NCI-H2107 (cell line): ENCODE measurements at regions not wholly inside any gene's neighbourhood (a gene's known extent, or its start where the extent isn't known, plus 50 kb on each side); places are given as distances from the start of the nearest gene placed in this dataset.
A peak's percentile ranks its signal among the peaks of the same experiment; 100 is the strongest.

Experiments
- DNase-seq: peaks from one replicate; lab custom pipeline; 2025; lab: John Stamatoyannopoulos, UW

DNA sequence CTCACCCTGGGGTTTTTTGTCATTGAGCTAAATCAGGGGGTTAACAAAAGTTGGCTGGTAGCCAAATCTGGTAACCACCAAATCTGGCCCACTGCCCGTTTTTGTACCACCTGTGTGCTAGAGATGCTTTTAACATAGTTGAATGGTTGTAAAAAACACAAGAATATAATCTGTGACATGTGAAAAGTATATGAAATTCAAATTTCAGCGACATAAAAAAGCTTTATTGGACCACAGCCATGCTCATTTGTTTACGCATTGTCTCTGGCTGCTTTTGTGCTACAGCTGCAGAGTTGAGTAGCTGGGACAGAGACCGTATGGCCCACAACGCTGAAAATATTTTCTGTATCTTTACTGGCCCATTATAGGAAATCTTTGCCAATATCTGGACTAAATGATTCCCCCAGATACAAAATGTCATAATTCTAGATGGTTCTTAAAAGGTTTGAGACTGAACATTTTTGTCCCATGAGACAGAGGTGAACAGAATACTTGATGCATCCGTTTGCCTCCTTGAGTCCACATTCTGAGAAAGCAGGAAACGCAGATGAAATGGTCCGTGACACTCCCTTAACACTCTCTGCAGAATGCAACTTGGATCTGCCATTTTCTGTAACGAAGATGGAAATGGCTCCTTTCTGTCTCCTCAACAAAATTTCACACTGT, 120.9 kb upstream of the PDZRN3 start:
- DNase-seq, result peak; percentile 57

DNA sequence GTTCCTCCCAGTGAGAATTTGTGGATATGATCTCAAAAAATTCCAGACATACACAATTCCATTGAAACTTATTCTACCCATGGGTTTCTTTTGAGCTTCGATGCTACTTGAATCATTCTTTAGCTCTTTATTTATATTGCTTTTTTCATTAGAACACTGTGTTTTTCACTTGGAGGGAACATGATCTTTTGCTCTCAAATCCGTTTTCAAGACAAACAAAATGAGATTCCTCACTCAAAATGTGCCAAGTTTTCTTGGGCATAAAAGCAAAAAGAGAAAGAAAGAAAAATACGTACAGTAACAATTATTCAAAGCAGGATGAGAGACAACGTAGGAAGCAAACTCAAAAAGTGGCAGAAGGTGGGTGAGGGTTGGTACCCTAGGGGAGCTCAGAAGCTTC, 118.8 kb upstream of the PDZRN3 start:
- DNase-seq, result no peak

DNA sequence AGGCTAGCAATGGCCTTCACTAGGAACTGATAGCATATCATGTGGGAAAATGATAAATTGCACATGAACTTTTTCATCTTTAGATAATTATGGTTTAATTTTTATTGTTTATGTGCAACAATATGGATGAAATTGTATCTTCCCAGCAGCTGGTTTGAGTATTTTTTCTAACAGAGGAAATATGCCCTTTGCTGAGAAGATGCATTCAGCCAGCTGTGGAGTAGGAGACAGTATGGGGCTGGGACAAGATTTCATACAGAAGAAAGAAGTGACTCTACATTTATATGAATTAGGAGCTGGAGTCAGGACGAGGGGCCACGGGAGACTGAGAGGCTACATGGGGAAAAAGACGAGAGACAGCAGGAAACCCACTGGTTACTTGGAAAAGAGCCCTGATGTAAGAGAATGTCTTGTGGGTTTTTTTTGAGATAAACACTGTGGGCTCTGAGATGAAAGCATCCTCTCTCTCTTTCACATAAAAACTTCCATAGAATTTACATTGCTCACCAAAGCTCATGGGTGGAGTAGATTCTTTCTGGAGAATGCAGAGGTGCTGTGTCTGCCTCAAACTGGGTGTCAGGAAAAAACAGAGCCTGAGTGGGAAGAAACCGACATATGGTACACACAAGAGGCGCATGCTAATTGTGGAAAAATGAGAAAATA, 115.2 kb upstream of the PDZRN3 start:
- no peak for DNase-seq

DNA sequence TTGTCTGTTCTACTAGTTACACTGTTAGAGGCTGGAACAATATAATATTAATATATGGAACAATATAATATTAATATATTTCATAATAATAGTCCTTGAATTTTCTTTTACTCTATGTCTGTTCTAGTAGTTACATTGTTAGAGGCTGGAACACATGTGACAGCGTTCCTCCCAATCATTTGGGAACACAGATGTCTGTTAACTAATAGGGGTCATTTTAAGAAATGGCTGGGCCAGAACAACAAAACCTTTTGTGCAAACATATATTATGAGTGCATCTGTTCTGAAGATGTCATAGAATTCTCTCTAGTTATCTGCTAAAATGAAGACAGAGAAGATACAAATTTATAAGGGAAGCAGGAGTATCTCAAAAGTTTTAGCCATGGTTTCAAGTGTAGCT, 114.0 kb upstream of the PDZRN3 start:
- no peak for DNase-seq

DNA sequence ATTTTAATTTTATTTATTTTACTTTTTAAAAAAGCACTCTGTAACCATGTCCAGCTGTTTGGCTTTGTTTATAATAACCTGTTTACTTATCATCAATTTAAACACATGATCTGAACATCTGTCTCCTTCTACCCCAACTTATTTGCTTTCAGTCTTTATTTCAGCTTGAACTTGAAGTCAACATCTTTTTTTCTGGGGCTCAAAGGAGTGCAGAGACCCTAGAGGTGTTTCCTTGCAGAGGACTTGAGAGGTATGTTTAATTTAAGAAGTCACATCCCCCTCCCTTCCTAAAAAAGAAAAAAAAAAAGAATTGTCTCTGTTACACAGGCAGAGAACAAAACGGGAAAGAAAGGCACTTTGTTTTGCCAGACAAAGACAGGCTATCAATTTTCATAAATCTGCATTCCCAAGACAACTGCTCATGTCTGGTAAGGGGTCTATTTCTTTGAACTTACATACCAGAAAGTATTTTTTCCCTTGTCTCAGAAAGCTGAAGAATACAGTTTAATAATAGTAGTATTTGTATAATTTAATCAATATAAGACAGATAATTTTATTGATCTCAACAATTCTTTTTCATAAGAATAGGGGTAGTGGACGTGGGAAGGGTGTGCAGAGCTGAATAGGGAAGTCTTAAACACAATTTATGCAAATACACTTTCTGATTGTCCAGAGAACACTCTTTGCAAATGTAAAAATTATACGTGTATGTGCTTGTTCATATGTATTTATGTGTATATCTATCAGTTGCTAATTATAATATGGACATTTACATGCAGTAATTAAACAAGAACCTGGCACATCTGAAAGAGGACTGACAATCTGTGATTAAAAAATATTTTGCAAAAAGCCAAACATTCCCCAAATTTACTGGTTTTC, 109.7 kb upstream of the PDZRN3 start:
- DNase-seq, result no peak

DNA sequence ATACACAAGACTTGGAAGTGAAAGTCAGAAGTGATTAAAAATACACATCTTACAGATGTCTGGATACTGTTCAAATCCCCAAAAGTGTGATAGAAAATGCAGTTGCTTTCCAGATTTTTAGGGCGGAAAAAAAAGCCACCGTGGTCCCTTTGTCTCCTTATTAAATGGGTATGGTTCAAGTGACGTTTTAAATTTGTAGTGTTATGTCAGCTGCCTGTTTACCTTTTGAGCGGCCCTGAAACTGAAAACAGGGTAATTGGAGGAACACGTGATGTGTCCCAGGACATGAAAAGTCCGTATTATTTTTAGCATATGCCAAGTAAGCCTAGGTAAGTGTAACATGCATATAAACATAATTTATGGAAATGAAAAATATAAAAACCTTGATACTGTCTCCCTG, 109.0 kb upstream of the PDZRN3 start:
- DNase-seq, result no peak

DNA sequence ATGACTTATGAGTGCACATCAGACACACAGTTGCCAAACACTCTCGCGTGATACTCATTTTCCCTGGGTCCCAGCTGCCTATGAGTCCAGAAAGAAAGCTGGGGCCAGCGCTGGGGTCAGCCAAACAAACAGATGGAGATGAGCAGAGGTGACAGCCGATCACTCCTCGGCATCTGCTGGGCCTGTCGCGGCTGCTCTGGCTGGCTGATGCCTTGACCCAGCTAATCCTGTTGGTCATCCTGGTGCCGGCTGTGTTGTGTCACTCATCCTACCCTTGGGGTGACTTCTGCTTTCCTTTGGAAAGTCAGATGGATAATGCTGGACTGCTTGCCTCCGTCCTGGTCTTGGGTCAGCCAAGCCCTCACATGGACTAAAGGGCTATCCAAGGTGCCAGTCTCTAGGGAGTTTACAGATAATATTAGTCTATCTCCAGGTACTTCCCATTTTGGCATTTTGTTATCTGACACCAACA, 105.3 kb upstream of the PDZRN3 start:
- no peak for DNase-seq

DNA sequence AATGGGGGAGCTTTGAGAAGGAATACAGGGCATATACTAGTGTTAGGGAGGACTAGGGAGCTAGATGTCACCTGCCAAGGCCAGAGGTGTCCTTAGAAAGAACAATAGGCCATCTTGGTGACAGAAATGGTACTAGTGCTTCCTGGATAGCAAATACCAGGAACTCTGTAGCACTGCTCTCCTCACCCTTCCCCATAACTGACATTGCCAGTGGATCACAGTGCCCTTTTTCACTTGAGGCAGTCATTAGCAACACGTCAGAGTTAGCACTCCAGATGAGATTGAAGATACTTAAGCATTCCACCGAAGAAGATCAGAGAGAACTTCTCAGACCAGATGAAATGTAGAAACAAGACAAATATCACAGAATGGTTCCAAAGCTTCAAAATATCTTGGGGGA, 103.1 kb upstream of the PDZRN3 start:
- DNase-seq, result no peak

DNA sequence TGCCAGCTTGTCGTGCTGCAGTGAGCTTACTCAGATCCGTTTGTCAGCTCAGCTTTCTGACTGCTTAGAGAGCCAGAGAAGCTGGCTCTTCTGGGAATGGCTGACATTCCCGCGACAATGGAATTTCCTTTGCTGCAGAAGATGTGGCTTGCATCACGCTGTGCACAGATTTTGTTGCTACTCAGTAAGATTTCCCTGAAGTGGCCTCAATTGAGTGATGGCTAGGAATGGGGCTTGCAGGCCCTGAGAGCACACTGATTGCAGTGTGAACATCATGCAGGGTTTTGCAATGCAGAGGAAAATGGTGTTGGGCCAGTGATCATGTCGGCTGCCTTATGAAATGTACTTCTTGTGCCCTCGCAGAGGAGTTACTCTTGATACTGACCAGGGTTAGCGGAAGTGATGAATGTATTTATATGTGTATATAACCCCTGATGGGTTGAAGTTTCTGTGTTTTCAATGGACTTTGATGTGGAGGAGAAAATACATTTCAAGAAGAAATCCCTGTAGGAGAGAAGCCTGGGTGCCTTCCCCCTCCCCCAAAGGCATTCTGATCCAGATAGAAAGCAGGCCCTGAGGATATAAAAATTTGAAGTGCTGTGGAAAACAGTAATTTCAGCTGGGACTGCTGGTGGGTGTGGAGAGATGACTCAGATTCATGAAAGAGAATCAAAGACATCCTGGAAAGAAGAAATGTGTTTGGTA, 102.5 kb upstream of the PDZRN3 start:
- no peak for DNase-seq

DNA sequence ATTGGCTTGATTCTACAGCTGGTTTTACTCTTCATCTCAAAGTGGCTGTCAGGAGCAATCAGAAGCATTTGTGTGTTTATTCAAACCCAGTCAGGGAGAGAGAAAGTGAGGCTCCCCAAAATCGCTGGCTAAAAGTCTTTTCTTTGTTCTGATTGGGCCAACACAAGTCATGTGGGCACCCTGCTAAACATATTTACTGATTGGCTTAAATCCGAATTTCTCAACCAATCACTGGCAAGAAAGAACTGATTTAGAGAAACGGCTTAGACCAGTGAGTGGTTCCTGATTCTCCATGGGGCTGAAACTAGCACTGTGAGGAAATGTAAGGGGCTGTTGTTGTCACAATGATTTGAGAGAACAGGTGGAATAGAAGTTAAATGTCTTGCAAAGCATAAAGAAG, 98.9 kb upstream of the PDZRN3 start:
- DNase-seq, result no peak

DNA sequence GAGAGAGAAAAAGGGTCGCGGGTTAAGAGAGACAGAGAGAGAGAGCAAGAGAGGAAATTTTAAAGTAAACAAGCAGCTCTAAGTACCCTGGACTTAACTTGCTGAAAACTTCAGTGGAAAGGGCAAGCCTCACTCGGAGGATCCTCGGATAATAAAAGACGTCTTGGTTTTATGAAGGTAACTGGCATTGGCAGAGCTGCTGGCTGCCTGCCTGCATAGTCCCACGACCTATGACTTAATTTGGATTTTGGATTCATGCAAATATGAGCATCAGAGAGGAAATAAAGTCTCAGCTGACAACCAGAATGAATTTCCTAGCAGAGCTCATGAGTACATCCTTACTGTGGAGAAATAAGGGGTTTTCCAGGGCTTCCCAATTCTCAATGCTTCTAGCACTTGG, 95.1 kb upstream of the PDZRN3 start:
- DNase-seq, result no peak

DNA sequence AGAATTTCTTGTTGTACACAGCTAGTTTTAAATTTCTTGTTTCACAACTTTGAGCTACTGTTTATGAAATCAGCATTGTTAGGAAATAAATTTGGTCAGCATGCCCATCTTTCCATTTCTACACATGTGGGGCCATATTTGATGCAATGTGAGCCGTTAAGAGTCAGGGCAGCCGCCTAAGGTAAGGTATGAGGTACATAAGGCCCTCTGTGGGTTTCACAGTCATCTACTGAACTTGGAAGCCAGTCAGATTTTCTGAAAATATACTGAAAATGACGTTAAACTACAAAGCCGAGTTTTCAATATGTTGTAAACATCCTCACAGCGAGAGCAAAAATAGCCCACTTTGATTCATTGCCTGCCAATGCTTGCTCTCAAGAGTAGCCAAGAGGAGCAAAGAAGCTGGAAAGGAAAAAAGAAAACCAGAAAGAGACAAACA, 94.7 kb upstream of the PDZRN3 start:
- DNase-seq, result no peak

DNA sequence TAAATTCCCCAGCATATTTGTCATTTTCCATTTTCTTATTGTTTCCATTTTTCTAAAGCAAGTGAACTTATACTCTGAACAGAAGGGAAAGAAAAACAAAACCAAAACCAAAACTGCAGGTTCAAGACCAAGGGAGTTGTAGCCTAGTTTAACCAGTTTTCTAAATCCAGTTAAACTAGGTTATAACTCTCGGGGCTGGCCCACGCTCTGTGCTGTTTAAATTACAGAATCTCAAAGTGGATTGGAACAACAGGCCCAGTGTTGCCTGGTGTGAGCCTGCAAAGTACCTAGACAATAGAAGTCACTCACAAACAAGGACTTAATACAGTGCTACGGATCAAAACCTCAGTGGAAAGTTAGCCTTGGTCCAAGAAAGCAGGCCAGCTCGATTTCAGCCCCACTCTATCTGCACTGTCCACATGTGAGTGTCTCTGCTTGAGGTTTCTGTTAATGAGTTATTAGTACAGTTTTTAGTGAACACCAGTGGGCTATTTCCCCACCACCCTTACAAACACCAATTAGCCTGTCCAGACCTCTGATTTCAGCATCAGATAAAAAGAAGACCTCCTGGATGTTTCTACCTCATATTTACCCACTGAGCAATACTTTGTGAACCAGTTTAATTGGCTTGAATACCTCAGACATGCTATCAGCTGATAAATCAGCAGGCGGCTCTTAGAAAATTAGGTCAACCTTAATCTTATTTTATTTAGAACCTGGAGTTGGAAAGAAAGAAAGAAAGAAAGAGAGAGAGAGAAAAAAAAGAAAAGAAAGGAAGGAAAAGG, 93.8 kb upstream of the PDZRN3 start:
- no peak for DNase-seq

DNA sequence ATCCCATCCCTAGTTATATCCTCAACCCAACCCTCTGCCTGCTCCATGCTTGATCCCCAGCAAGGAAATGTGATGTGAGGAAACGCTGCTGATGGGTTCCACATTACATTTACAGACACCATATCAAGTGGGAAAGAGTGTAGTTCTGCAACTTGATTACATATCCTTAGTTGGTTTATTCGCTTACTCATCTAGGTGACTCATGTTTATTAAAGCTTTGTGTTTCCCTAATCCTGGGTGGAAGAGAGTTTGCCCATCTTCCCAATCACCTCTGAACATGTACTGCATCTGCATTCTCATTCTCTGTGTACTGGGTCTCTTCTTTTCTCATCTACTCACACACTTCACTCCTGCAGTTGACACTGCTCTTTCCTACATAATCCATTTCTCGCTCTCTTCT, 91.7 kb upstream of the PDZRN3 start:
- no peak for DNase-seq

DNA sequence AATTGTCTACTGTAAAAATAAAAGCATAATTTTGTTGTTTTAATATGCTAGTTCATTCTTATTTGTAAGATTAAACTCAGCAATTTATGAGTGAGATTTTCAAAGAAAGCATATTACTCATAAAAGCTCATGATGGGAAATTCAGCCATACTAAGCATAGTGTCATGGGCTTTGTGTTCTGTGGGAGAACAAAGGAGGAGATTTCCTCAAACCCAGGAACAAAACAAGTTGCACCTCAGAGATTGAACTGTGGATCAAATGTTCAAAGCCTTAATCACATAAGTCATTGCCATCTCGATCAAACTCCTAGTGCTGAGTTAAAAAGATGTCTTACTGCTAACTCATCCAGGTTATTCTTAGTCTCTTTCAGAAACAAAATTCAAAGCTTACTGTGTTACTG, 85.6 kb upstream of the PDZRN3 start:
- no peak for DNase-seq

DNA sequence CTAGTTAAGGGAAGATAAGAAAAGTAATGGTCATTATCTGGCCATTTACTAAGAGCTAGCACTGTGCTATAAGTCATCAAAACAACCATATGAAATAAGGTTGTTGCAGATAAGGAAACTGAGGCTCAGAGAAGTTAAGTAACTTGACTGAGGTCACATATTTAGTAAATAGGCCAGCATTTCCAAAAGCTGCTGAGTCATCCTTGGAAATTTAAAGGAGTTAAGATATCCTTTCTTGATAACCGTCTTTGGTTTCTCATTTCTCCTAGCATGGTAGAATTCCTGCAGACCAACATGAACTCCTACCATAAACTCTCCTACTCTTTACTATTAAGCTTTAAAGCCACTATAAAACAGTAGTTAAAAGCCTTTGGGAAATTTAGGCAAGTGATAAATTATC, 85.0 kb upstream of the PDZRN3 start:
- DNase-seq, result no peak

DNA sequence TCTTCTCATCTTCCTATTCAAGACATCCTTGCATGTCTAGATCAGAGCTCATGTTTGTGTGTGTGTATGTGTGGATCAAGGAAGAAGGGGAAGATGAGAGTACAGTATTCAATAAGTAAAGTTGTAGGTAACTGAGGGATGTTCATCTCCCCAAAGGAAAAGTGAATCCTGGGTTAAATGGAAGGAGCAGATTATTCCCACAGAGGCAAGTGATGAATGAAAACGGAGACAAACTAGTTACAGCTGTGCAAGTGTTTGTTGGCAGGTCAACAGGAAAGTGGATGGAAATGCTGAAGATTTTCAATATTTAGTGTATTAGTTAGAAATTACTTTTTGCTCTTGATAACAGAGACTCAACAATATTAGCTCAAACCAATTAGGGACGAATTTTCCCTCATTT, 84.2 kb upstream of the PDZRN3 start:
- DNase-seq, result no peak

DNA sequence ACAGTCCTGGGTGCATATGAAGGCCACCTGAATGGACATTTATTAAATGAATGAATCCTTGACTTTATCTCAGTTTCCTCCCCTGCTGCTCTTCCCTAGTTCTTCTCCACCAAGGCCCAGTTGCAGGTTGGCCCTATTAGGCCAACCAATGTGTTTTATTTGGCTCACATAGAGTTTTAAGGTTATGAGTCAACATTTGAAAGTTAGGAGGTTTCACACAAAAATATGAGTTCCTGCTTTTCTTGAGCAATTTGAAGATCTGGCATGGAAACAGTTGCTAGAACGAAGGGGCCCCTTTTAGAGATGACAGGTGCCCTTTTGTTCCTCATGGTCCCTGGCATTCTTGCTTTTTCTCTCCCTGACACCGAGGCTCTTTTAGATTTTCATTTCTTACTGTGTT, 83.0 kb upstream of the PDZRN3 start:
- no peak for DNase-seq

DNA sequence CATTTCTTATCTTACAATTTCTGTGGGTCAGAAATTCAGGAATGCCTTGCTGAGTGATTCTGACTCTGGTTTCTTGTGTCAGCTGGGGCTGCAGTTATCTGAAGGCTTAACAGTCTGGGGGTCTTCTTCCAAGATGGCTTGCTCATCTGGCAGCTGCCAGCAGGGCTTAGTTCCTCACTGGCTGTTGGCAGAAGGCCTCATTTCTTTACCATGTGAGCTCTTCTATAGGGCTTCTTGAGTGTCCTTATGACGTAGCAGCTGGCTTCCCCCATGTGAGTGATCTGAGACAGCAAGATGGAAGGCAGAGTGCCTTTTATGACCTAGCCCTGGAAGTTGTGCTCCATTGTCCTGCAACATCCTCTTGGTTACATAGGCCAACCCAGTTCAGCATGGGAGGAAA, 82.0 kb upstream of the PDZRN3 start:
- no peak for DNase-seq

DNA sequence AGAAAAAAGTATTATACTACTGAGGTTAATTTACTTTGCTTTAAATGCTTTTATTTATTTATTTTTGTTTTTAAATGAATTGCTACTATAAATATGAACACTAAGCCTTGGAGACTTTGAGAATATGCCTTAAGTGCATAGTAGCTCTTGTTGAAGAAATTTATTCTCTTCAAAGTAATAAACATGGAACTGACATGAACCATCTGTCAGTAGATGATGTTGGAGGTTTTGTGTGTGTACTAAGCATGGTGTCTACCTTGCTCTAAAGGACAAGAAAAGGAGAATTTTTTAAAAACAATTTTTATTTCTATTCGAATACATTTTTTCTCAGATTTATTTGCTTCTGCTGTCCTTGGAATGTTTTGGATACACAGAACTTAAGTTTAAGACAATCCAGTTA, 81.1 kb upstream of the PDZRN3 start:
- no peak for DNase-seq

DNA sequence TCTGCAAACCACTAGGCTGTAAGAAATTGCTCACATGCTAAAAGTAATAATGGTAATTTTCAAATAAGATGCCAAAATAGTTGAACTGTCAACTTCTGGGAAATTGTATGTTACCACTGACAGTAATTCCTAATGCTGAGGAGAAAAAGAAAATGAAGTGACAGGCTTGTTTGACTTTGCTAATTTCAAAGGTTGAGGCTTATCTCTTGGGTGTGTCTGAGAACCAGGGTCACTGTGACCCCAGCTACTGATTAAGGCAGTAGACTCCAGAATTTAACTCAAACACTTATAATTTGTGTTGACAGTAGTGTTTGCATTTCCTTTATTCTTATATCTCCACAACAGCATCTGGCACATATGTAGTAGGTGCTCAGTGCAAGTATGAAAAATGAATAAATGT, 74.6 kb upstream of the PDZRN3 start:
- no peak for DNase-seq

DNA sequence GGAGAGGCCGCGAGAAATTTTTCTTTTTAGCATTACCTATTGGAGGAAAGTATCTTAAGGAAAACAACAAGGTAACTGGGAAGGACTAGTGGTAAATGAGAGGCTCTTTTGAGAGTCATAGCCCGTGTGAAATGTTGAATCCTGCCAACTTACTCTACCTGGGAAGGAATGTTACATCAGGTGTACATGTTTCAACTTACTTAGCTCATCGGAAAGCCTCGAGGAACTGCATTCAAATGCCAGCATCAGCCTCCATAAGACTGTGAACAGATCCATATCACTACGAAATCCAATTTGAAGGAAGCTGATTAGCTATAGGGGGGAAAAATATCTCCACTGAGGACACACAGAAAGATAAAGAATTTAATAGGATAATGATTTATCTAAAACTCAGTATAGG, 72.3 kb upstream of the PDZRN3 start:
- no peak for DNase-seq
